ENCODE measurements at regions not wholly inside any gene's neighbourhood (a gene's known extent, or its start where the extent isn't known, plus 50 kb on each side); places are given as distances from the start of the nearest gene placed in this dataset.
"Not testable (repeated sequence)": the region's sequence is repeated elsewhere in the genome, so short reads cannot be mapped to it uniquely, and the experiment has no call there.

DNA sequence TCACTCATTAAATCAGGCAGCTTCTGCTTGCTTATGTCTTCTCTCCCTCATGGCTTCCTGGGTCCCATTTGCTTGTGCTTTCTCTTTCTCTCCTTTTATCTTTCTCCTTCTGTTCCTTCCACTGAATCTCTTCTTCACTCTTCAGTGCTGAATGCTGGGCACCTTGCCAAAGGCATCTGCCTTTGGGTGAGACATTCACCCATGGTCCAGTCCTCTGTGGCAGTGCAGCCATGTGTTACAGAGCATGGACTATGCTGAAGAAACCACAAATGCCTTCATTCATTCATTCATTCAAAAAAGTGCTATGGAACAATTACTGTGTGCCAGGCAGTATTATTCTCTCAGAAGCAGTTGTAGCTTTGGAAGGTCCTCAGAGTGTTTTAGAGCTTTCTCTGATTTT lies 344.4 kb upstream of the STXBP6 start:
- intact Hi-C loops (cut with DNase I; ENCODE audit: low total_unique reads) = no loop called here
- no peak for TF ChIP-seq POLR2A (IDR thresholded peaks at IDR 0.05)
- TF ChIP-seq, protein P1, sequence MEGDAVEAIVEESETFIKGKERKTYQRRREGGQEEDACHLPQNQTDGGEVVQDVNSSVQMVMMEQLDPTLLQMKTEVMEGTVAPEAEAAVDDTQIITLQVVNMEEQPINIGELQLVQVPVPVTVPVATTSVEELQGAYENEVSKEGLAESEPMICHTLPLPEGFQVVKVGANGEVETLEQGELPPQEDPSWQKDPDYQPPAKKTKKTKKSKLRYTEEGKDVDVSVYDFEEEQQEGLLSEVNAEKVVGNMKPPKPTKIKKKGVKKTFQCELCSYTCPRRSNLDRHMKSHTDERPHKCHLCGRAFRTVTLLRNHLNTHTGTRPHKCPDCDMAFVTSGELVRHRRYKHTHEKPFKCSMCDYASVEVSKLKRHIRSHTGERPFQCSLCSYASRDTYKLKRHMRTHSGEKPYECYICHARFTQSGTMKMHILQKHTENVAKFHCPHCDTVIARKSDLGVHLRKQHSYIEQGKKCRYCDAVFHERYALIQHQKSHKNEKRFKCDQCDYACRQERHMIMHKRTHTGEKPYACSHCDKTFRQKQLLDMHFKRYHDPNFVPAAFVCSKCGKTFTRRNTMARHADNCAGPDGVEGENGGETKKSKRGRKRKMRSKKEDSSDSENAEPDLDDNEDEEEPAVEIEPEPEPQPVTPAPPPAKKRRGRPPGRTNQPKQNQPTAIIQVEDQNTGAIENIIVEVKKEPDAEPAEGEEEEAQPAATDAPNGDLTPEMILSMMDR (IDR thresholded peaks at IDR 0.05) = no peak
- H3K4me3 ChIP-seq (ENCODE audit: low read depth, poor library complexity, severe bottlenecking) = no peak overlapping the region
- DNase-seq (ENCODE audit: low spot score in 2 of 2) = no peak

DNA sequence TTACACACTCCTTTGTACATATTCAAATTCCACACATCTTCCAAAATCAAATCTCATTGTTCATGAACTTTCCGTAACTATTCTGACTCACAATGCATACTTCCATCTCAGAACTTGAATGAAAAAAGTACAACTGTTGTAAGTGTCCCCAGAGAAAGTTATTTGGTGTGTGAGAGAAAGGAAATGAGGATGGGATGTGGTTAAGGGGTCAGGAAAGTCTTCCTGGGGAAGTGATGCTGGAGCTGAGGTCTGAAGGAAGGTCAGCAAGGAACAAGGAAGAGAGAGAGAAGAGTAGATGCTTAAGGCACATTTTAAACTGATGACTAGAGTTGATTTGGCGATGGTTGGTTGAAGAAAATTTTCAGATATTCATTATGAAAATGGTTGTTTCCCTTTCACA lies 340.0 kb upstream of the STXBP6 start:
- TF ChIP-seq, protein P1 (IDR thresholded peaks at IDR 0.05) = no peak
- no peak for TF ChIP-seq POLR2A (IDR thresholded peaks at IDR 0.05)
- whole genome bisulfite sequencing, 2 donors = 68 to 76% methylated on average over 2 of the region's 2 CpGs
- intact Hi-C loops (cut with DNase I; ENCODE audit: low total_unique reads) = no loop called here
- DNase-seq (ENCODE audit: low spot score in 2 of 2) = no peak
- H3K4me3 ChIP-seq (ENCODE audit: low read depth, poor library complexity, severe bottlenecking) = no peak overlapping the region

DNA sequence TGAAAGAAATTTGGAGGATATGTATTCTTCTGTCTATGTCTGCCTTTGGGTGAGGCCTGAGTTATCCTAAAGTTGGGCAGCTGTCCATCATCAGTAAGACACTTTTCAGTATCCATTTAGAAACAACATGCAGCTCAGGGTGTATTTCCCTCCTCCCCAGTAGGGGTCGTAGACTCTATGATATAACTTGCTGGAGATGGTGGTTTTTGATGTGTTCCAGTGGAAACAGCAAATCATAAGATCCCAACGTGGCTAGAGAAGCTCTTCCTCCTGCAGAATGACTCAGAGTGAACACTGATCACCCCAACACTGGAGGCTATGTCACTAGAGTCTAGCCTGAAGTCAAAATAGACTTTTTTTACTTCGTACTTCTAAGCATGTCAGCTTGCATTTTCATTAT lies 331.6 kb upstream of the STXBP6 start:
- intact Hi-C loops (cut with DNase I; ENCODE audit: low total_unique reads) = no loop called here
- 32 to 35% methylated on average over 3 of the region's 3 CpGs for WGBS, 2 donors
- TF ChIP-seq POLR2A (IDR thresholded peaks at IDR 0.05) = no peak
- TF ChIP-seq, protein P1 (IDR thresholded peaks at IDR 0.05) = no peak
- no peak overlapping the region for H3K4me3 ChIP-seq (ENCODE audit: low read depth, poor library complexity, severe bottlenecking)
- no peak for DNase-seq (ENCODE audit: low spot score in 2 of 2)

DNA sequence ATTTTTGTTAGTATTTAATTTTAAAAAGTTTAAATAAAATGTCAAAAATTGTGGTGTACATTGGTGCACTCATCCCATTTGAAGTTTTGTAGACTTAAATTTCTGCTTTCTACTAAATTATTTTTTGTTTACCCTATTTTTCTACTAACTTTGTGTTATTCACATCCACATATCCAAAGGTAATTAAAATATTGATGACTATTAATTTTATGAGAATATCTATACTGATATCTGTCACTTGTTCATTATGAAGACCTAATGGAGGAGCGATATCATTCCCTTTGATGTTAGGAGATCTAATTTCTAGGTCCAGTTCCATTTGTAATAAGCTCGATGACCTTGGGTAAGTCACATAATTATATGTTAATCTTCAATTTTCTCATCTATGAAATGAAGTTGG lies 325.7 kb upstream of the STXBP6 start:
- TF ChIP-seq POLR2A (IDR thresholded peaks at IDR 0.05) = no peak
- TF ChIP-seq, protein P1 (IDR thresholded peaks at IDR 0.05) = no peak
- 90 to 94% methylated on average over 2 of the region's 2 CpGs for WGBS, 2 donors

DNA sequence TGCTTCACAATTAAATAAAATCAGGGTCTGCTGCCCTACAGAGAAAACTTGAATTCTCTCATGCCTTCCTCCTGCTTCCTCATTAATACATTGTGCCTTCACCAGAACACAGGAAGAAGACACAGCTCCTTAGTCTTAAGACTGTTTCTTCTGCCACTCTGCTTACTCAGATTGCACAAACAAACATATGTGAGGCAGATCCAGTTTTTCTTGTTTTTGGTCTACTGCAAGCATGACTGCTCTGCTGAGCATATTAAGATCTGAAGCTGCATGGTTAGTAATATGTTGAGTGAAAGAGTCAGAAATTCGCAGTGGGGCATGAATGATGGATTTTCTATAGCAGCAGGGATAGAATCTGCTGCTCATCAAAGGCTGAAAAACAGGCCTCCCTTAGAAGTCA lies 321.1 kb upstream of the STXBP6 start:
- intact Hi-C loops (cut with DNase I; ENCODE audit: low total_unique reads) = no loop called here
- WGBS, 2 donors = 30 to 36% methylated on average over 1 of the region's 1 CpG
- no peak for DNase-seq (ENCODE audit: low spot score in 2 of 2)
- H3K4me3 ChIP-seq (ENCODE audit: low read depth, poor library complexity, severe bottlenecking) = no peak overlapping the region
- TF ChIP-seq, protein P1 (IDR thresholded peaks at IDR 0.05) = no peak
- no peak for TF ChIP-seq POLR2A (IDR thresholded peaks at IDR 0.05)

More for the DNA sequence above, 325.7 kb upstream of the STXBP6 start:
- DNase-seq (ENCODE audit: low spot score in 2 of 2) = no peak
- intact Hi-C loops (cut with DNase I; ENCODE audit: low total_unique reads) = no loop called here
- H3K4me3 ChIP-seq (ENCODE audit: low read depth, poor library complexity, severe bottlenecking) = no peak overlapping the region

DNA sequence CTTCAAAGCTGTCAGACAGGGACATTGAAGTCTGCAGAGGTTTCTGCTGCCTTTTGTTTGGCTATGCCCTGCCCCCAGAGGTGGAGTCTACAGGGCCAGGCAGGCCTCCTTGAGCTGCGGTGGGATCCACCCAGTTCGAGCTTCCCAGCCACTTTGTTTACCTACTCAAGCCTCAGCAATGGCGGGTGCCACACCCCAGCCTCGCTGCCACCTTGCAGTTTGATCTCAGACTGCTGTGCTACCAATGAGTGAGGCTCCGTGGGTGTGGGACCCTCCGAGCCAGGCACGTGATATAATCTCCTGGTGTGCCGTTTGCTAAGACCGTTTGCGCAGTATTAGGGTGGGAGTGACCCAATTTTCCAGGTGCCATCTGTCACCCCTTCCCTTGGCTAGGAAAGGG lies 320.1 kb upstream of the STXBP6 start:
- H3K4me3 ChIP-seq (ENCODE audit: low read depth, poor library complexity, severe bottlenecking); intact Hi-C loops (cut with DNase I; ENCODE audit: low total_unique reads); DNase-seq (ENCODE audit: low spot score in 2 of 2): not testable (repeated sequence)
- 89 to 95% methylated on average over 10 of the region's 10 CpGs for WGBS, 2 donors

Measured in lower leg skin (tissue), 4 donors.